ENCODE measurements at regions not wholly inside any gene's neighbourhood (a gene's known extent, or its start where the extent isn't known, plus 50 kb on each side); places are given as distances from the start of the nearest gene placed in this dataset.

DNA sequence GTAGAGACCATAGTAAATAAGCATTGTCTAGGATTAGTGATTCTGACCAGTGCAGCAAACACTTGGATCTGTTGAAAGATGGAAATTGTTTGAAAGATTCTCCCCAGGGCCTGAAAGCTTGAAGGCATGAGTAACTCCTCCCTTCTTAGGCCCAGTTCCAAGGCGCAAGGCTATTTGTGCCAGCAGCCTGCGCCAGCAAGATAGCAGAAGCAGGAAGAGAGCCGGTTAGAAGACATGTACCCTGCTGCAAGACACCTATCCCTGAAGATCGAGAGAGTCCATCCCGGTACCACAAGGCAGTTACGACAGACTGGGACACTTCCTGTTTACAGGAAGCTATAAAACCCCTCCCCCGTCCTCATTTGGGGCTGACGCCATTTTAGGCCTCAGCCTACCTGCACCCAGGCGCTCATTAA lies 72.4 kb upstream of the JADE1 start (continued):
- TF ChIP-seq YY1 (IDR thresholded peaks at IDR 0.05; ENCODE audit: borderline replicate concordance in 1 of 3, control insufficient read depth in 1 of 3, extremely low read depth in 1 of 3, insufficient read depth in 3 of 3, insufficient read length in 1 of 3, insufficient replicate concordance in 2 of 3, low read depth in 1 of 3, low read length in 2 of 3) (peak in 2 of 3 experiments; percentile 42 to 80), CREB1 (IDR thresholded peaks at IDR 0.05) (no peak), CREB1 (CRISPR knock-in tag; IDR thresholded peaks at IDR 0.05) (no peak), NRF1 (conservative IDR thresholded peaks at IDR 0.05 in 1 of 2, IDR thresholded peaks at IDR 0.05 in 1 of 2) (peak in 1 of 2 experiments; percentile 51; a peak in 3 of 4 replicates), ZNF695 (CRISPR knock-in tag; IDR thresholded peaks at IDR 0.05) (no peak), ZNF41 (CRISPR knock-in tag; conservative IDR thresholded peaks at IDR 0.05) (no peak), ARNT (IDR thresholded peaks at IDR 0.05) (0 out of 4 replicates have a peak, but pooled peaks of 1 of the 2 experiments have one; percentile 22), NR2F6 (CRISPR knock-in tag; IDR thresholded peaks at IDR 0.05) (no peak), SRF (CRISPR knock-in tag; IDR thresholded peaks at IDR 0.05) (no peak), KDM1A (IDR thresholded peaks at IDR 0.05) (no peak), RNF2 (IDR thresholded peaks at IDR 0.05) (no peak), RAD51 (IDR thresholded peaks at IDR 0.05; ENCODE audit: borderline replicate concordance, low read depth) (no peak), SRSF1 (IDR thresholded peaks at IDR 0.05; ENCODE audit: low read depth, low read length) (no peak), MECOM (CRISPR knock-in tag; IDR thresholded peaks at IDR 0.05) (no peak), HNRNPH1 (optimal IDR thresholded peaks at IDR 0.05; ENCODE audit: low read depth, low read length) (no peak), BDP1 (IDR thresholded peaks at IDR 0.05; ENCODE audit: insufficient read depth, insufficient read length) (no peak), ASH1L (IDR thresholded peaks at IDR 0.05; ENCODE audit: borderline replicate concordance, low read depth, partially characterized antibody) (no peak), ZNF165 (CRISPR knock-in tag; IDR thresholded peaks at IDR 0.05; ENCODE audit: borderline replicate concordance) (no peak), DACH1 (IDR thresholded peaks at IDR 0.05; ENCODE audit: partially characterized antibody) (no peak), ZNF311 (CRISPR knock-in tag; IDR thresholded peaks at IDR 0.05) (no peak), DDX20 (tag; IDR thresholded peaks at IDR 0.05; ENCODE audit: low read depth) (no peak), IRF2 (CRISPR knock-in tag; IDR thresholded peaks at IDR 0.05) (no peak), ZNF3 (CRISPR knock-in tag; IDR thresholded peaks at IDR 0.05) (no peak), ZNF696 (CRISPR knock-in tag; conservative IDR thresholded peaks at IDR 0.05) (no peak), ZNF12 (CRISPR knock-in tag; IDR thresholded peaks at IDR 0.05) (no peak), KLF10 (CRISPR knock-in tag; IDR thresholded peaks at IDR 0.05) (no peak)
- TF ChIP-seq, protein P1, sequence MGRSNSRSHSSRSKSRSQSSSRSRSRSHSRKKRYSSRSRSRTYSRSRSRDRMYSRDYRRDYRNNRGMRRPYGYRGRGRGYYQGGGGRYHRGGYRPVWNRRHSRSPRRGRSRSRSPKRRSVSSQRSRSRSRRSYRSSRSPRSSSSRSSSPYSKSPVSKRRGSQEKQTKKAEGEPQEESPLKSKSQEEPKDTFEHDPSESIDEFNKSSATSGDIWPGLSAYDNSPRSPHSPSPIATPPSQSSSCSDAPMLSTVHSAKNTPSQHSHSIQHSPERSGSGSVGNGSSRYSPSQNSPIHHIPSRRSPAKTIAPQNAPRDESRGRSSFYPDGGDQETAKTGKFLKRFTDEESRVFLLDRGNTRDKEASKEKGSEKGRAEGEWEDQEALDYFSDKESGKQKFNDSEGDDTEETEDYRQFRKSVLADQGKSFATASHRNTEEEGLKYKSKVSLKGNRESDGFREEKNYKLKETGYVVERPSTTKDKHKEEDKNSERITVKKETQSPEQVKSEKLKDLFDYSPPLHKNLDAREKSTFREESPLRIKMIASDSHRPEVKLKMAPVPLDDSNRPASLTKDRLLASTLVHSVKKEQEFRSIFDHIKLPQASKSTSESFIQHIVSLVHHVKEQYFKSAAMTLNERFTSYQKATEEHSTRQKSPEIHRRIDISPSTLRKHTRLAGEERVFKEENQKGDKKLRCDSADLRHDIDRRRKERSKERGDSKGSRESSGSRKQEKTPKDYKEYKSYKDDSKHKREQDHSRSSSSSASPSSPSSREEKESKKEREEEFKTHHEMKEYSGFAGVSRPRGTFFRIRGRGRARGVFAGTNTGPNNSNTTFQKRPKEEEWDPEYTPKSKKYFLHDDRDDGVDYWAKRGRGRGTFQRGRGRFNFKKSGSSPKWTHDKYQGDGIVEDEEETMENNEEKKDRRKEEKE (IDR thresholded peaks at IDR 0.05; ENCODE audit: borderline replicate concordance in 1 of 2, control insufficient read depth in 1 of 2, low read depth in 2 of 2, low read length in 1 of 2), result no peak
- TF ChIP-seq, protein P2, sequence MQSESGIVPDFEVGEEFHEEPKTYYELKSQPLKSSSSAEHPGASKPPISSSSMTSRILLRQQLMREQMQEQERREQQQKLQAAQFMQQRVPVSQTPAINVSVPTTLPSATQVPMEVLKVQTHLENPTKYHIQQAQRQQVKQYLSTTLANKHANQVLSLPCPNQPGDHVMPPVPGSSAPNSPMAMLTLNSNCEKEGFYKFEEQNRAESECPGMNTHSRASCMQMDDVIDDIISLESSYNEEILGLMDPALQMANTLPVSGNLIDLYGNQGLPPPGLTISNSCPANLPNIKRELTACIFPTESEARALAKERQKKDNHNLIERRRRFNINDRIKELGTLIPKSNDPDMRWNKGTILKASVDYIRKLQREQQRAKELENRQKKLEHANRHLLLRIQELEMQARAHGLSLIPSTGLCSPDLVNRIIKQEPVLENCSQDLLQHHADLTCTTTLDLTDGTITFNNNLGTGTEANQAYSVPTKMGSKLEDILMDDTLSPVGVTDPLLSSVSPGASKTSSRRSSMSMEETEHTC (IDR thresholded peaks at IDR 0.05), result no peak
